Renal cortex interstitium (tissue), 11 donors: ENCODE measurements at regions not wholly inside any gene's neighbourhood (a gene's known extent, or its start where the extent isn't known, plus 50 kb on each side); places are given as distances from the start of the nearest gene placed in this dataset.
"Not testable (repeated sequence)": the region's sequence is repeated elsewhere in the genome, so short reads cannot be mapped to it uniquely, and the experiment has no call there.

Experiments
- DNase-seq, 11 donors: peaks; one replicate each; pipeline ENCODE4 v3.0.0-alpha.2; 2013; ENCODE audit warnings: low read depth in 9 of 11, low spot score in 4 of 11; ENCODE audit errors: extremely low read depth in 1 of 11

DNA sequence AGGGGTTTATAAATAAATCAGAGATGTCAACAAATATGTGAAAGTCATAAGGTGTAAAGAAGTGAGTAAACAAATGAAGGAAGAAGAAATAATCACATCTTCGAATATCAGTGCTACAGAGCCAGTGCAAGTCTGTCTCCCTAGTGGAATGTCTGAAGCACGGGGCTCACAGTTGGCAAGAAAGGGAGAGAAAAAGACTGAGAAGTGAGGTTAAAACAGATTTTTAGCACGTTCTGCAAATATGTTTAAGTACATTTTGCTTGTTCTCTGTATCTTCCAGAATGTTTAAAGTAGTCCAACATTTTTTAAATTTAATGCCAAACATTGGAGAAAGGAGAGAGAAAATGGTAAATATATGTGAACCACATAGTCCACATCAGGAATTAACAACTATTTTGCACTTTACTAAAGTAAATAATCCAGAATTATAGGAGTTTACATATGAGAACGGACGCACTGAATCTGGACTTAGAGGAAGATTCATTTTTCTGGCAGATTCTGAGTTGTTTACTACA, 682.4 kb downstream of the LTN1 start:
- DNase-seq: no peak

DNA sequence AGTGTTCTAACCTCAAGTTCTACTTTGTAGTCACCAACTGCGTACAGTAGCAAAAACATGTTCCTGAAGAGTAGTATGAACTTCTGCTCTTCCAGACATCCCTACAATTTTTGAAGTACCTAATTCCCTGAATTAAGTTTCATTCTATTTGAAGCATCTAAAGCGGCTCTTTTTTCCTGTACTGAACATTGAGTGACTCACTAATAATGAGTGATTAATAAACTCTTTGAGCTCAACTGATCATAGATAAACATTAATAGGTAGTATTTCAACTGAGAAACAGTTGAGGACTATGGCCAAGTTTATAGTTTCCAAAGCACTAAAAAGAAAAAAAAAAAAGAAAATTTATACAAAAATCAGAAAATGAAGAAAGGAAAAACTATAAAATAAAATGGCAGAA, 683.1 kb downstream of the LTN1 start:
- peak in 2 of 11 donors; percentile 5 to 17 for DNase-seq

DNA sequence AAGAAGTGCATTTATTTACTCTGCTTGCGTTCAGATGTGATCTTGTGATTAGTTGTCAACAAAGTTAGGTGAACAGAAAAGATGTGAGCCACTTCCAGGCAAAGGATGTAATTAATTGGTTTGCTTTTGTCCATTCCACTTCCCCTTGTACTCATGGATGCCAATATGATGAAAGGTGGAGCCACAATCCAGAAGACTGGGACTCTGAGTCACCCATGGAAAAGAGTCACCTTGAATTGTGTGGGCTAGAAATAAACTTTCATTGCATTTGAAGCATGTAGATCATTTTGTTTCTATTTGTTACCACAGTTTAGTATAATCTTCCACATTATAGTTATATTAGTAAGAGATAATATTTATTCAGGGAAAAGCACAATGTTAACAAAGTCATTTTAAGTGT, 684.2 kb downstream of the LTN1 start:
- no peak for DNase-seq

DNA sequence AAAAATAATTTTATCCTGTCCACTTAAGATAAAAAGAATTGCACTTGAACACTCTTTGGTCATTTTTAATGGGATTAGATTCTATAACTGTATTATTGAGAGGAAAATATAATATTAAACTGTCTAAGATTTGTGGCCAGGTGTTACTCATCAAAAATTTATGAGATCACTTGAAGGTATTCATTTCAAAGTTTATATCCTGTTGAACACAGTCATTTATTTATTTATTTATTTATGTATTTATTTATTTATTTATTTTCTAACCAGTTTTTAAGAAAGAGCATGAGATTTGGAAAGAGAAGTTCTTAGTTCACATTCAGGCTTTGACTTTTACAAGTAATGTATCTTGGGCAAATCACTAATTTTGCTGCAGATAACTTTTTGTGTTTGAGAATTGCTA, 692.7 kb downstream of the LTN1 start:
- DNase-seq: no peak

DNA sequence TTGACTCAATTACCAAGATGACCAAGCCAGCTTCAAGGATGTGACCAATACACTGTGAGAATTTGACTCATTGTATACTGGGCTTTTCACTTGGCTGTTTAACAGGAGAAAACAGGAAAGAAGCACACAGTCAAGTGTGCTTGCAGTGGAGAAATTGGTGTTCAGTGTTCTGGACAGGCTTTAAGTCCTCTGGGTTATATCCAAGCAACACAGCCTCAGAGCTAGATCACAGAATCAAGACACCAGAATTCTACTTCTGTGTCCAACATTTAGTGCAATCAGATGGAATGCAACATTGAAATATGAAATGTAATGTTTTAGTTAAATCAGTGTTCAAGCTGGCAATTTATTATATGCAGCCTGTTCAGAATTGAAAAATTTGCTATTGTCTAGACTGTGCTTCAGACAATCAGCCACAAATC, 694.4 kb downstream of the LTN1 start:
- no peak for DNase-seq

DNA sequence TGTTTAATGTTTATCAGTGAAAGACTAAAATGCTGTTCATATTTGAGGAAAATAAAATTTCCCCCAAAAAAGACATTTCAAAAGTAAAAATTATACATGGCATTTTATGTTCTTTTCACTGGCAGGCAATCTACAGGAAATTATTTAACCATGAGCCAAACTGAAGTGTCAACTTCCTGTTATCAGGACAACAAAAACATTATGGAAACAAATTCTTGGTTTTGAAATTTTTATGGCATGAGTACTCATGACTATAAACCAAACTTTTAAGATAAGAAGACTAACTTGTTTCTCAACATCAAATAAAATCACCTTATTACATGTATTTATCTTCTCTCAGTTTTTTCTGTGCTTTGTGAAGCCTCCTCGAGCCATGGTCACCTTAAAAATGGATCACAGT, 698.6 kb downstream of the LTN1 start:
- DNase-seq: no peak

DNA sequence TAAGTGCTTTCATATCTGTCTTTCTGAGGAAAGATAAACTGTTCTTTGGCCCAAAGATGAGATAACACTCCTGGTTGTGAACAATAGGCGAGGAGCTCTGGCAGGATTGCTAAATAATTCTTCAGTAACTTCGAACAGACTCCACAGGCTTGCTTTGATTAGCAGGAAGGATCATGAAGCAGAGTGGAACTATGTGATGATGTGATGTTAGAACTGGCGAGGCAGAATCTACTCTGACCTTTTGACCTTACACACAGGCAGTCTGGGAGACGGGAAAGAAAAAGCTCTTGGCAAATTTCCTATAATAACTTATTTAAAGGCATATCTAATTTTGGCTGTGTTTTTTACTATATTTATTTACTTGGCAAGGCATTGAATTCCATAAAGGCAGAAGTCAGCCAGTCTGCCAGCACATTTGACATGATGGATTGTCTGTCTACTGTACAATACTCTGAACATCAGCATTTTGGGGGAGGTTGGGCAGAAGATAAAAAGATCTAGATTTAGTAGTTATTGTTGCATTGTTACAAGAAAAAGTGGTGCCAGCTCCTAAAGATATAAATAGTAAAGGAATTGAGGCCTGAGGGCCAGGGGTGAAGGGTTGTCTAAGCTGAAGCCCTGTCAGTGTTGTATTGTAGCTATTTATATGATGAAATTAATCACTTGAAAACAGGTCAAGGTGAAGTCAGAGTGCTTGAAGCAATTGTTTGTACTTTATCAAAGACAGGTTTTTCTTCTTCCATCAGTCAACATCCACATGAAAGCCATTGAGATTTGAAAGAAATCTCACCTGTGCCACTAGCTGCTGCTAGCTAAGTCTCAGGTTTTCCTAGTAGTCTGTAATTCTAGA, 708.8 kb downstream of the LTN1 start:
- peak in 9 of 11 donors; percentile 16 to 59 (median 30) for DNase-seq

DNA sequence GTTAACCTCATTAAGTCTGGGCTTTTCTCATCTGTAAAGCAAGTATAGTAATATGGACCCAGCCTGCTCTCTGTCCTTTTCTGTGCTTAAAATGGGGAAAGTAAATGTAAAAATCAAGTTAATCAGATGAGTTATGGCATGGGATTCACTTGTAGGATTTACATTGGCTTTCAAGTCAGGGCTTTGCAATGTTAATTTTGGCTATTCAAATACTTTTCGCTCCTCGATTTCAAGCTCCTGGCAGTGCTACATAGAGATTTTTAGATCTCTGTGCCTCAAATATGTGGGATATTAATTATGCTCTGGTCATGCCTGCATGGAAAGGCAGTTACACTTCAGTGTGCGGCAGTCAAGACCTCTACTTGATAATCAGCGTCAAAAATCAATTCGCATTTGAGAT, 709.8 kb downstream of the LTN1 start:
- DNase-seq: no peak

DNA sequence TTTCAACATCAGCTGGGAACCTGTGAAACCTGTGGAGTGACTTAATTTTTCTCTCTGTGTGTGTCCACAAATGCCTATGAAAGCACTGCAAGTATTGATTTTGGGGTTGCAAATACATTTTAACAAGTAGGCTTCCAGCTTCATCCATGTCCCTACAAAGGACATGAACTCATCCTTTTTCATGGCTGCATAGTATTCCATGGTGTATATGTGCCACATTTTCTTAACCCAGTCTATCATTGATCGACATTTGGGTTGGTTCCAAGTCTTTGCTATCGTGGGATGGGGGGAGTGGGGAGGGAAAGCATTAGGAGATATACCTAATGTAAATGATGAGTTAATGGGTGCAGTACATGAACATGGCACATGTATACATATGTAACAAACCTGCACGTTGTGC, 711.3 kb downstream of the LTN1 start:
- DNase-seq: not testable (repeated sequence)

DNA sequence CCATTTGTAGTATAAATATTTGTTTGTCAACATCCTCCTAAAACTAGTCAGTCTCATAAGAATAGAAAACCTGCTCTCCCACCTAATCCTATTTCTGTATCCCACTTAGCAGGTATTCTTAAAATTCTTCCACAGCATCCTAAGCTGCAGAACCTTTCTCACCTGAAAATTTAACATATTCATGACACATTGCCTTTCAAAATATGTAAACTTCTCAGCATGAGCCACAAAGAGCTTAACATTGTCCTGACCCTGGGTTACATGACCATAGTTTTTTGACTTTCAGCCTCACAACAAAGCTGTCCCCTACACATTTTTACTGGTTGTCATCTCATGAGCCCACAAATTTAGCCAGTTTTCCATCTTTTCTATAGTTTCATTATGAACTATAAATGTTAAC, 712.1 kb downstream of the LTN1 start:
- no peak for DNase-seq

DNA sequence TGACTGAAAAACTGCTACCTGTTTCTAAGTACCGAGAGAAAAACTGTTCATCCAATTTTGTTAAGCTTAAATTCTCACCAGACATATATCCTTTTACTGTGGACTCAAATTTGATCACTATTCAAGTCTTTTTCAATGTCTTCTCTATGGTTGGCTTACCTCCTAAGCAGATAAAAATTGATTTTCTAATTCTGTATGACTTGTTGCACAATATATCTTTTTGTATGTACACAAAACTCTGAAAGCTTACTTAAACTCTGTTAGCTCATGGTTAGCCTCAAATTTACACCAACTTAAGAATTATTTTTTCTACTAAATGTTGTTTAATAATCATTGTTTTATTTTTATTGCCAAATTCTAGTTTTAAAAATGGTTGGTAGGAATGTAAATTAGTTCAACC, 715.4 kb downstream of the LTN1 start:
- DNase-seq: no peak

DNA sequence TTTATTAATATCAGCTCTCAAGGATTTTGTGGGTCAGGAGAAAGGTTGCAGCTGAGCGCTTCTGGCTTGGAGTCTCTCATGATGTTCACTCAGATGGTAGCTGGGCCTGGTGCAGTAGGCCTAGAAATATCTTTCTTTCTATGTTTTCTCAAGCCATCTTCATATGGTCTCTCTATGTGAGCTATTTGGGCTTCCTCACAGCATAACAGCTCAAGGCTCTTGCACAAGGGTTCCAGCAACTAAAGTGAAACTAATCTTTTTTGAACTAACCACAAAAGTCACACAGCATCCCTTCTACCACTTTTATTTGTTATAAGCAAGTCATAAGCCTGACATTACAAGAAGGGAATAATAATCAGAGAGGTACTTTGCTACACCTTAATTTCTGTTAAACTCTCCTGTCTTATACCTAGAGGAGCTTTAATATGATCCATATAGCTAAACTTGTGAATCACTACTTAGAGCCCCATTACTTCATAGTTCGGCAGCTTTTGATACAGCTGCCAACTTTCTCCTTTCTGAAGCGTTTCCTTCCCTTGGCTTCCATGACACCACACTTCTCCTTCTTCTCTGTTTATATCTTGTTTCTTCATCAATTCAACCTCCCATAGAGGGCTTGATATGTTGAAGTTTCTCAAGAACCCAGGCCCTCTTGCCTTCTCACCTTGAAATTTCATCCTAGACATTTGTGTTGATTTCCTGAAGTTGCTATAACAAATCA, 720.2 kb downstream of the LTN1 start:
- no peak for DNase-seq

DNA sequence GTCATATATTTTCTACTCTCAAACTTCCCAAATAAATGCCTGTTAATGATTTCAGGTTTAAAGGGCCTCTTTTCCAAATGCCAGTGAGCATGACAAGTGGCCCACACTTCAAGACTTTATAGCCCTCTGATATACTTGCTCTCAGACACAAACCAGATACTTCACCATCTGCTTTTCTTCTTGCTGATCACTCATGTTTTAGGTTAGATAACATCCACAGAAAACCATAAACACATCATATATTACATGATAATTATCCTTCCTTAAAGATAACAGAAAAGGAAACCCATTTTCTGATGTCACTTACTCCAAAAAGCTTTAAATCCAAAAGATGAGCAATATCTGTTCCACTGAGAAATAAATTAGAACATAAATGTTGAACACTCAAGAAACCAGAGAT, 723.5 kb downstream of the LTN1 start:
- DNase-seq: no peak

DNA sequence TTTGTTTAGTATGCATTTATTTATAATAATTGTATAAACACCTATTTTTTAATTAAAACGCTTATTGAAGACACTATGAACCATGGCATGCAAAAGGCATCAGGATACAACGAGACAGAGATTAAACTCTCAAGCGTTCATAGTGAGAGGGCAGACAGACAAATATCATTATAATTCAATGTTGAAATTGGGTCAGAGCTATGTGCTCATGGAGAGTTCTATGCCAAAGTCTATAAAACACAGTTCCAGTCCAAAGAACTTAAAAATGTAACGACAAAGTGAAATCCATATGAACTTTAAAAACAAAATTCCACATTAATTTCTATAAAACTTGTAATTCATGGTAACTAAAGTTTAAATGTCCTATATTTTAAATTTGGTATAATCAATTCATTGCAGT, 724.0 kb downstream of the LTN1 start:
- DNase-seq: no peak

DNA sequence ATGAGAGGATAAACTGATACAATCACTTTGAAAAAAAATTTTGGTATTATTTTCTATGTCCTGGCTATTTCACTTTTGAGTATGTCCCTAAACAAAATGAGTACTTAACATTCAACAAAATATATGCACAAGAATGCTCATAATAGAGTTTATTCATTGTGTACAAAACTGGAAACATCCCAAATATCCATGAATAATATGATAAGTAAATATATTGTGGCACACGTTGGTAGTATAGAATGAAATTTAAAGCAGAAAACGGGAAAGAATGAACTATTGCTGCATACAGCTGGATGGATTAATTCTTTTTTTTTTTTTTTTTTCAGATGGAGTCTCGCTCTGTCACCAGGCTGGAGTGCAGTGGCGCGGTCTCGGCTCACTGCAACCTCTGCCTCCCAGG, 725.2 kb downstream of the LTN1 start:
- no peak for DNase-seq

DNA sequence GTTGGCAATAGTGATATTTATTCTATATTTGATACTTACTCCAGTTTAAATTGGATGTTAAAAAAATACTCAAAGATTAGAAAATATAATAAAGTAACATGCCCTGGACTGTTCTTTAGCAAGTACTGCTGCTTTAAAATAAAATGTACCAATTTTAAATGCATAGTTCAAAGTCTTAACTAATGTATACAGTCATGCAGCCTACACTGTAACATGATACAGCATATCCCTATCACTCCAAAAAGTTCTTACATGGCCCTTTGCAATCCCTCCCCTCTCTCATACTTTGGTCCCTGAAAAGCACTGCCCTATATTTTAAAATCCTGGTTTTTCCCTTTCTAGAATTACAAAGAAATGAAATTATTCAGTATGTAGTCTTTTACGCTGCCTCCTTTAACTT, 726.6 kb downstream of the LTN1 start:
- DNase-seq: no peak

DNA sequence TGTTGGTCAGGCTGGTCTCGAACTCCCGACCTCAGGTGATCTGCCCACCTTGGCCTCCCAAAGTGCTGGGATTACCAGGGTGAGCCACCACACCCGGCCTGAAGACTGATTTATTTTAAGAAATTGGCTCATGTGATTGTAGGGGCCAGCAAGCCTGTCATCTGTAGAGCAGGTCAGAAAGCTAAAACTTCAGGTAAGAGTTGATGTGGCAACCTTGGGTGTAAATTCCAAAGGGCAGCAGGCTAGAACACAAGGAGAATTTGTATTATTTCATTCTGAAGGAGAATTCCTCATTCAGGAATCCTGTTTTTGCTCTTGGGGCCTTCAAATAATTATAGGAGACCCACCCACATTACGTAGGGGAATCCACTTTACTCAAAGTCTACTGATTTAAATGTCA, 728.7 kb downstream of the LTN1 start:
- DNase-seq: no peak

DNA sequence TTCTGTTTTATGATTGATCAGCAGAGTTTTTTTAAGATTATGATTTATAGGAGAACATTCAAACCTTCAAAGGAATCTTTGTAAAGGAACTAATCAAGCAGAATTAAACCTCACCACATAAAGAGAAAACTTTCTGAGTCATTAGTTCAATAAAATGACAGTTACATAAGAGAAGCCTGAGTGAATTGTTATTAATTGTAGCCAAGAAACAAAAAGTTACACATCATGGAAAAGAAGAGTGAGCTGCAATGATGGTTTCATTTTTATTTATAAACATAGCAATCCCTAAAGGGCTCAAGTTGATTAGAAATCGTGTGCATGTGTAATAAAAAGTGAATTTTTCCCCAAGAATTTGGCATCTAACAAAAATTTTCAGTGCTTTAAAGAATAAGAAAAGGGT, 731.4 kb downstream of the LTN1 start:
- no peak for DNase-seq

DNA sequence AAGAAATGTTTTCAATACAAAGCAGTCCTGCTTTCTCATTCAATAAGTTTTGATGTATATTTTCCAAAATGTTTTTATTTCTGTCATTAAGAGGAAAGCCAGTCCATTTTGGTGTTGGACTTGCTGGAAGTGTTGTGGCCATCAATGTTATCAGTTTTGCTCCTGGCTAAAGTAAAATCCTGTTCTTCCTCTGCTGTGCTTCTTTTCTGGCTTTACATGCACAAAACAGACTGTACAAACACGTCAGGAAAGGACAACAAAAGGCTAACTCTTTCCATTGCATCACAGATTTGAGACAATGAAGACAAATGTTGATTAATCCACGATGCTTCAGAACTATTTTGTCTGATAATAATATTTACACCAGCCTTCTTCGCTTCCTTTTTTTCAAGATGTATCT, 735.4 kb downstream of the LTN1 start:
- DNase-seq: no peak

DNA sequence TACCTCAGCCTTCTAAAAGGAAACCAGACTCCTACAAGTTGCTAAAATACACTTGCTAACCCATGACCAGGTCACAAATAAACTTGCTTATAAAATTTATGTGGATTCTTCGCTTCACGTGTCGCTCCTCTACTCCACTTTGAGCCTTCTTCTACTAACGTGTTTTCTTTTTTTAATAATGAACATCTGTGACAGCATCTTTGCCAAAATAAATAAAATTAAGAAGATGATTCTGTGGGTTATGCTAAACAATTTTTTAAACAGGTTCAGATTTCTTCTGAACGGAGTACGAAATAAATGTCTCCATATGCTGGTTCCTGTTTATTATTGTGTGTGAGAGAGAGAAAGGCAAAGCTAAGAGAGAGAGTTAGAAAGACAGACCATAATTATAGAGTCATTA, 735.8 kb downstream of the LTN1 start:
- DNase-seq: no peak
